ENCODE measurements at regions not wholly inside any gene's neighbourhood (a gene's known extent, or its start where the extent isn't known, plus 50 kb on each side); places are given as distances from the start of the nearest gene placed in this dataset.

GRCh38 chr17:14808425-14808824, 456.7 kb downstream of the PMP22 start:
- Histone ChIP-seq H4K91ac (replicated peaks; ENCODE audit: insufficient read length, low read length) (no peak overlapping the region), H3K9me3 (ENCODE audit: insufficient read depth in 2 of 2, low read depth in 1 of 2, low read length in 1 of 2) (no peaks in the 10 kb centered on the region), H2AFZ (ENCODE audit: low read length) (no peak overlapping the region), H3K4me2 (ENCODE audit: insufficient read depth in 1 of 2, low read depth in 2 of 2, low read length in 2 of 2) (no peak overlapping the region), H3K56ac (replicated peaks; ENCODE audit: insufficient read length, low read depth, low read length) (no peak overlapping the region), H4K5ac (ENCODE audit: insufficient read length, low read depth, low read length) (no peak overlapping the region), H3K36me3 (ENCODE audit: control insufficient read depth in 2 of 4, insufficient read depth in 4 of 4, low read length in 3 of 4) (no peaks in the 10 kb centered on the region), H2BK15ac (ENCODE audit: low read length) (no peak overlapping the region), H4K20me1 (replicated peaks in 1 of 2; ENCODE audit: control insufficient read depth in 1 of 2, insufficient read depth in 2 of 2, low read length in 2 of 2) (no peaks in the 10 kb centered on the region), H3K14ac (ENCODE audit: insufficient read length) (no peak overlapping the region), H3K79me2 (ENCODE audit: control insufficient read depth in 1 of 2, insufficient read depth in 2 of 2, low read length in 2 of 2) (no peaks in the 10 kb centered on the region), H3K23ac (ENCODE audit: insufficient read length) (no peak overlapping the region), H4K8ac (ENCODE audit: extremely low read depth, insufficient read depth, low read length) (no peak overlapping the region), H2BK5ac (ENCODE audit: low read depth, low read length) (no peak overlapping the region), H3K9ac (replicated peaks in 1 of 4; ENCODE audit: extremely low read depth in 1 of 4, low read depth in 3 of 4, low read length in 3 of 4) (no peak overlapping the region), H2BK12ac (ENCODE audit: low read depth, low read length) (no peak overlapping the region), H2BK20ac (ENCODE audit: low read length) (no peak overlapping the region), H2AK5ac (ENCODE audit: low read depth, low read length) (no peak overlapping the region), H3K27me3 (replicated peaks in 1 of 4; ENCODE audit: control insufficient read depth in 3 of 4, extremely low read depth in 1 of 4, insufficient read depth in 3 of 4, low read length in 3 of 4) (no peaks in the 10 kb centered on the region), H3K79me1 (ENCODE audit: low read depth, low read length) (no peaks in the 10 kb centered on the region), H3K23me2 (ENCODE audit: low read depth, low read length) (no peaks in the 10 kb centered on the region), H3K4ac (replicated peaks; ENCODE audit: insufficient read length, low read depth, low read length) (no peak overlapping the region), H3K4me3 (ENCODE audit: extremely low read depth in 1 of 4, insufficient read depth in 2 of 4, low read depth in 3 of 4, low read length in 4 of 4) (no peak overlapping the region), H3K27ac (ENCODE audit: low read depth, low read length) (no peak overlapping the region), H2BK120ac (replicated peaks; ENCODE audit: low read depth, low read length) (no peak overlapping the region), H3K18ac (ENCODE audit: extremely low read depth, low read length) (no peak overlapping the region), H3K4me1 (replicated peaks in 1 of 4; ENCODE audit: control insufficient read depth in 3 of 4, insufficient read depth in 4 of 4, low read length in 3 of 4) (no peaks in the 10 kb centered on the region)
- CTCF ChIA-PET (ENCODE audit: partially characterized antibody), result interaction anchor here (0.9 kb wide), 1 partner anchor 19 kb away, joined by 3 read pairs; no protein-coding TSS in a partner anchor
- POLR2A ChIA-PET (ENCODE audit: partially characterized antibody), result no interaction called here
- TF ChIP-seq KDM4A (IDR thresholded peaks at IDR 0.05; ENCODE audit: low read depth, low read length, severe bottlenecking) (no peak), EZH2 (IDR thresholded peaks at IDR 0.05; ENCODE audit: low read depth, low read length, severe bottlenecking) (no peak), MAX (IDR thresholded peaks at IDR 0.05) (no peak), E2F6 (IDR thresholded peaks at IDR 0.05) (no peak), BACH1 (IDR thresholded peaks at IDR 0.05; ENCODE audit: low read length) (no peak), KDM1A (IDR thresholded peaks at IDR 0.05; ENCODE audit: borderline replicate concordance, low read length) (no peak), ZNF274 (IDR thresholded peaks at IDR 0.05; ENCODE audit: borderline replicate concordance, extremely low read depth, low read length) (no peak), NRF1 (IDR thresholded peaks at IDR 0.05; ENCODE audit: low read depth, low read length) (no peak), SIN3A (conservative IDR thresholded peaks at IDR 0.05 in 1 of 2, IDR thresholded peaks at IDR 0.05 in 1 of 2; ENCODE audit: low read depth in 1 of 2, low read length in 2 of 2) (no peak), USF2 (IDR thresholded peaks at IDR 0.05; ENCODE audit: low read length) (no peak), CHD2 (IDR thresholded peaks at IDR 0.05; ENCODE audit: low read length) (no peak), ASH2L (IDR thresholded peaks at IDR 0.05; ENCODE audit: low read length) (no peak), BRCA1 (IDR thresholded peaks at IDR 0.05; ENCODE audit: low read depth, low read length) (no peak)
- FAIRE-seq (no peak), DNase-seq (ENCODE audit: low read depth in 1 of 2, low spot score in 2 of 2) (no peak)

All from H1 (cell line).